ENCODE measurements at regions not wholly inside any gene's neighbourhood (a gene's known extent, or its start where the extent isn't known, plus 50 kb on each side); places are given as distances from the start of the nearest gene placed in this dataset.

GRCh38 chr11:95345651-95346050 is 114.6 kb upstream of the SESN3 start:
- TF ChIP-seq ZFX (IDR thresholded peaks at IDR 0.05), result no peak
- no peak for TF ChIP-seq CTCF (IDR thresholded peaks at IDR 0.05 in 2 of 3, conservative IDR thresholded peaks at IDR 0.05 in 1 of 3; ENCODE audit: borderline replicate concordance in 1 of 3, insufficient read depth in 1 of 3, low read depth in 2 of 3, low read length in 2 of 3)
- TF ChIP-seq CEBPB (IDR thresholded peaks at IDR 0.05; ENCODE audit: low read depth), result no peak
- no peak for TF ChIP-seq EZH2 (IDR thresholded peaks at IDR 0.05)
- TF ChIP-seq MAX (IDR thresholded peaks at IDR 0.05), result no peak
- no peak for TF ChIP-seq RAD21 (IDR thresholded peaks at IDR 0.05; ENCODE audit: low read depth)
- TF ChIP-seq POLR2A (IDR thresholded peaks at IDR 0.05; ENCODE audit: borderline replicate concordance, extremely low read depth, insufficient read depth, insufficient read length), result no peak
- TF ChIP-seq POLR2AphosphoS5 (IDR thresholded peaks at IDR 0.05; ENCODE audit: low read depth, low read length), result no peak
- TF ChIP-seq SP1 (IDR thresholded peaks at IDR 0.05; ENCODE audit: low read depth), result no peak
- TF ChIP-seq SIN3A (IDR thresholded peaks at IDR 0.05; ENCODE audit: low read depth), result no peak

All from HCT116 (cell line).